K562 (cell line): ENCODE measurements at regions not wholly inside any gene's neighbourhood (a gene's known extent, or its start where the extent isn't known, plus 50 kb on each side); places are given as distances from the start of the nearest gene placed in this dataset.

ENCODE experiments used
- HOXB6 ChIP-seq: fragments of 250-450 bp; sonication (Bioruptor Pico); IDR thresholded peaks from 2 replicates; pipeline ENCODE4 v1.5.1; 2022; ENCODE audit warnings: mild to moderate bottlenecking, borderline replicate concordance
- TRIM28 ChIP-seq: fragments of 450-650 bp; IDR thresholded peaks from 2 replicates; pipeline ENCODE4 v1.6.1; 2017
- XRCC5 ChIP-seq: fragments of 200-400 bp; formaldehyde crosslinking; IDR thresholded peaks from 2 replicates; pipeline ENCODE4 v1.6.1; 2017; ENCODE audit warnings: low read depth, mild to moderate bottlenecking, low read length
- ZNF184 ChIP-seq: sonication (generic); formaldehyde crosslinking; IDR thresholded peaks from 2 replicates; pipeline ENCODE4 v1.5.0; 2020; ENCODE audit warnings: missing genetic modification reagents
- TF ChIP-seq, protein P1 (sequence below), 2 experiments: fragments of 250-450 bp in 1 of 2; fragments of 450-650 bp in 1 of 2; sonication (Bioruptor Pico) in 1 of 2; IDR thresholded peaks; 2 replicates each; pipeline versions ENCODE4 v1.6.1 to v1.8.0; 2016 to 2021; ENCODE audit warnings: mild to moderate bottlenecking in 2 of 2, moderate library complexity in 2 of 2, missing compliant biosample characterization in 1 of 2, missing genetic modification characterization in 1 of 2
- TF ChIP-seq, protein P2 (sequence below): fragments of 450-650 bp; IDR thresholded peaks from 2 replicates; pipeline ENCODE4 v1.6.1; 2017; ENCODE audit warnings: antibody characterized with exemption
- TF ChIP-seq, protein P3 (sequence below): sonication (generic); formaldehyde crosslinking; IDR thresholded peaks from 2 replicates; pipeline ENCODE4 v1.8.1; 2023; ENCODE audit warnings: missing genetic modification reagents, mild to moderate bottlenecking, borderline replicate concordance

DNA sequence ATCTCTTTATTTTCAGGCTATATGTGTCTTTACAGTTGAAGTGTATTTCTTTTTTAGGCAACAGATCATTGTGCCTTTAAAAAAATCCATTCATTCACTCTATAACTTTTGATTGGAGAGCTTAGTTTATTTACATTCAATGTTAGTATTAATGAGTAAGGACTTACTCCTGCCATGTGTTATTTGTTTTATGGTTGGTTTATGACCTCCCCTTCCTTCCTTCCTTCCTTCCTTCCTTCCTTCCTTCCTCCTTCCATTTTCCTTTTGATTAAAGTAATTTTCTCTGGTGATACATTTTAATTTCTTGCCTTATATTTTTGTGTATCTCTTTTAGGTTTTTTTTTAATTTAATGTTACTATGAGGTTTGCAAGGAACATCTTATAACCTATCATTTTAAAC, 1005.3 kb upstream of the EPHA7 start (continued):
- TF ChIP-seq, protein P1, sequence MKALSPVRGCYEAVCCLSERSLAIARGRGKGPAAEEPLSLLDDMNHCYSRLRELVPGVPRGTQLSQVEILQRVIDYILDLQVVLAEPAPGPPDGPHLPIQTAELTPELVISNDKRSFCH (CRISPR knock-in tag; IDR thresholded peaks at IDR 0.05), result no peak
- TF ChIP-seq, protein P1 (tag; IDR thresholded peaks at IDR 0.05), result no peak
- TF ChIP-seq HOXB6 (no peak), XRCC5 (no peak), ZNF184 (CRISPR knock-in tag) (no peak), TRIM28 (no peak)
- TF ChIP-seq, protein P2, sequence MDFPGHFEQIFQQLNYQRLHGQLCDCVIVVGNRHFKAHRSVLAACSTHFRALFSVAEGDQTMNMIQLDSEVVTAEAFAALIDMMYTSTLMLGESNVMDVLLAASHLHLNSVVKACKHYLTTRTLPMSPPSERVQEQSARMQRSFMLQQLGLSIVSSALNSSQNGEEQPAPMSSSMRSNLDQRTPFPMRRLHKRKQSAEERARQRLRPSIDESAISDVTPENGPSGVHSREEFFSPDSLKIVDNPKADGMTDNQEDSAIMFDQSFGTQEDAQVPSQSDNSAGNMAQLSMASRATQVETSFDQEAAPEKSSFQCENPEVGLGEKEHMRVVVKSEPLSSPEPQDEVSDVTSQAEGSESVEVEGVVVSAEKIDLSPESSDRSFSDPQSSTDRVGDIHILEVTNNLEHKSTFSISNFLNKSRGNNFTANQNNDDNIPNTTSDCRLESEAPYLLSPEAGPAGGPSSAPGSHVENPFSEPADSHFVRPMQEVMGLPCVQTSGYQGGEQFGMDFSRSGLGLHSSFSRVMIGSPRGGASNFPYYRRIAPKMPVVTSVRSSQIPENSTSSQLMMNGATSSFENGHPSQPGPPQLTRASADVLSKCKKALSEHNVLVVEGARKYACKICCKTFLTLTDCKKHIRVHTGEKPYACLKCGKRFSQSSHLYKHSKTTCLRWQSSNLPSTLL, result no peak
- TF ChIP-seq, protein P3, sequence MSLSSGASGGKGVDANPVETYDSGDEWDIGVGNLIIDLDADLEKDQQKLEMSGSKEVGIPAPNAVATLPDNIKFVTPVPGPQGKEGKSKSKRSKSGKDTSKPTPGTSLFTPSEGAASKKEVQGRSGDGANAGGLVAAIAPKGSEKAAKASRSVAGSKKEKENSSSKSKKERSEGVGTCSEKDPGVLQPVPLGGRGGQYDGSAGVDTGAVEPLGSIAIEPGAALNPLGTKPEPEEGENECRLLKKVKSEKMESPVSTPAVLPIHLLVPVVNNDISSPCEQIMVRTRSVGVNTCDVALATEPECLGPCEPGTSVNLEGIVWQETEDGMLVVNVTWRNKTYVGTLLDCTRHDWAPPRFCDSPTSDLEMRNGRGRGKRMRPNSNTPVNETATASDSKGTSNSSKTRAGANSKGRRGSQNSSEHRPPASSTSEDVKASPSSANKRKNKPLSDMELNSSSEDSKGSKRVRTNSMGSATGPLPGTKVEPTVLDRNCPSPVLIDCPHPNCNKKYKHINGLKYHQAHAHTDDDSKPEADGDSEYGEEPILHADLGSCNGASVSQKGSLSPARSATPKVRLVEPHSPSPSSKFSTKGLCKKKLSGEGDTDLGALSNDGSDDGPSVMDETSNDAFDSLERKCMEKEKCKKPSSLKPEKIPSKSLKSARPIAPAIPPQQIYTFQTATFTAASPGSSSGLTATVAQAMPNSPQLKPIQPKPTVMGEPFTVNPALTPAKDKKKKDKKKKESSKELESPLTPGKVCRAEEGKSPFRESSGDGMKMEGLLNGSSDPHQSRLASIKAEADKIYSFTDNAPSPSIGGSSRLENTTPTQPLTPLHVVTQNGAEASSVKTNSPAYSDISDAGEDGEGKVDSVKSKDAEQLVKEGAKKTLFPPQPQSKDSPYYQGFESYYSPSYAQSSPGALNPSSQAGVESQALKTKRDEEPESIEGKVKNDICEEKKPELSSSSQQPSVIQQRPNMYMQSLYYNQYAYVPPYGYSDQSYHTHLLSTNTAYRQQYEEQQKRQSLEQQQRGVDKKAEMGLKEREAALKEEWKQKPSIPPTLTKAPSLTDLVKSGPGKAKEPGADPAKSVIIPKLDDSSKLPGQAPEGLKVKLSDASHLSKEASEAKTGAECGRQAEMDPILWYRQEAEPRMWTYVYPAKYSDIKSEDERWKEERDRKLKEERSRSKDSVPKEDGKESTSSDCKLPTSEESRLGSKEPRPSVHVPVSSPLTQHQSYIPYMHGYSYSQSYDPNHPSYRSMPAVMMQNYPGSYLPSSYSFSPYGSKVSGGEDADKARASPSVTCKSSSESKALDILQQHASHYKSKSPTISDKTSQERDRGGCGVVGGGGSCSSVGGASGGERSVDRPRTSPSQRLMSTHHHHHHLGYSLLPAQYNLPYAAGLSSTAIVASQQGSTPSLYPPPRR (CRISPR knock-in tag), result no peak
